NCI-H510A treated with DMSO at 0.1 percent for 48 hours (cell line): ENCODE measurements at regions not wholly inside any gene's neighbourhood (a gene's known extent, or its start where the extent isn't known, plus 50 kb on each side); places are given as distances from the start of the nearest gene placed in this dataset.
"Not testable (repeated sequence)": the region's sequence is repeated elsewhere in the genome, so short reads cannot be mapped to it uniquely, and the experiment has no call there.

Source experiments
- DNase-seq: peaks from one replicate; lab custom pipeline; 2025; lab: John Stamatoyannopoulos, UW

- DNase-seq = no peak
Observed at GRCh38 chr12:113726254-113726819, 239.8 kb downstream of the RBM19 start.

GRCh38 chr12:113725557-113725876, 240.6 kb downstream of the RBM19 start:
- DNase-seq = no peak

GRCh38 chr12:113724794-113725556, 241.2 kb downstream of the RBM19 start:
- peak; percentile 28 for DNase-seq

- DNase-seq = no peak
Observed at GRCh38 chr12:113723631-113724030, 242.5 kb downstream of the RBM19 start.

- no peak for DNase-seq
Observed at GRCh38 chr12:113722747-113723146, 243.4 kb downstream of the RBM19 start.

- DNase-seq = no peak
Observed at GRCh38 chr12:113720629-113721028, 245.5 kb downstream of the RBM19 start.

- no peak for DNase-seq
Observed at GRCh38 chr12:113719911-113720591, 246.1 kb downstream of the RBM19 start.

- no peak for DNase-seq
Observed at GRCh38 chr12:113713156-113713555, 241.5 kb upstream of the LHX5 start.

- DNase-seq = no peak
Observed at GRCh38 chr12:113712481-113712880, 240.8 kb upstream of the LHX5 start.

- no peak for DNase-seq
Observed at GRCh38 chr12:113710216-113710615, 238.5 kb upstream of the LHX5 start.

- no peak for DNase-seq
Observed at GRCh38 chr12:113709456-113709855, 237.8 kb upstream of the LHX5 start.

GRCh38 chr12:113702836-113703235, 231.2 kb upstream of the LHX5 start:
- no peak for DNase-seq

- no peak for DNase-seq
Observed at GRCh38 chr12:113702276-113702675, 230.6 kb upstream of the LHX5 start.

- DNase-seq = no peak
Observed at GRCh38 chr12:113700943-113701342, 229.3 kb upstream of the LHX5 start.

GRCh38 chr12:113699984-113700383, 228.3 kb upstream of the LHX5 start:
- not testable (repeated sequence) for DNase-seq

- DNase-seq = no peak
Observed at GRCh38 chr12:113698510-113698858, 226.8 kb upstream of the LHX5 start.

- DNase-seq = peak; percentile 46
Observed at GRCh38 chr12:113697651-113698509, 226.2 kb upstream of the LHX5 start.

GRCh38 chr12:113697104-113697503, 225.4 kb upstream of the LHX5 start:
- DNase-seq = no peak

GRCh38 chr12:113693693-113694092, 222.0 kb upstream of the LHX5 start:
- no peak for DNase-seq

- no peak for DNase-seq
Observed at GRCh38 chr12:113689047-113689610, 217.5 kb upstream of the LHX5 start.

- DNase-seq = no peak
Observed at GRCh38 chr12:113688313-113688712, 216.6 kb upstream of the LHX5 start.
